Activated CD4-positive, alpha-beta T cell treated with anti-CD3 and anti-CD28 coated beads, Interleukin-10, Interleukin-2, amounts not matched to agents 100 ng/mL and 50 ng/mL, durations not matched to agents 16 hours and 8 hours (primary cell): ENCODE measurements at regions not wholly inside any gene's neighbourhood (a gene's known extent, or its start where the extent isn't known, plus 50 kb on each side); places are given as distances from the start of the nearest gene placed in this dataset.

Source experiments
- DNase-seq: peaks from one replicate; pipeline ENCODE4 v3.0.0-alpha.2; 2020

DNA sequence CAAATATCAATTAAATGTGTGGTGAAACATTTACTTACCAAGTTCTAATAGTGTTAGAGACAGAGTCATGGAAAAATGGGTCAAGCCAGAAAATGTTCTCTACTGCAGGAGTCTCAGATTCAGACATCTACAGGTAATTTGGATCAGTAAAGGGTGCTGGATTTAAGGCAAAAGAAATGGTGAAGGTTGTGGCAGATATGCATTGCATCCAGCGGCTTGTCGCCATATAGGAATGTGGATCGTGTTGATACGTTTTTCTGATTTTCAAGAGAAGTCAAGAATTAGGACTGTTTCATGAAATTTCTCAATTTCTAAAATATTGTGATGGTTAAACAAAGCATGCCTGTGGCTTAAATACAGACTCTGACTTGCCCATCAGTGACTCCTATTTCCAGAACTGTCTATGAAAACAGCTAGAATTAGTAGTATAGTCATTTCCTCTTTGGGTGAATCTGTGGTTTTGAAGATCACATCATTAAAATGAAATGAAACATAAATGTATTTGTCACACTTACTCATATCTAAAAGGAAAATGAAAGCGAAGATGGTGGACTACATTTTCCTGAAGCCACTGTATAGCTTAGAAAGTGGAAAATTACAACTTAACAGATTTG is 110.1 kb upstream of the VEGFC start:
- DNase-seq: peak; percentile 70

DNA sequence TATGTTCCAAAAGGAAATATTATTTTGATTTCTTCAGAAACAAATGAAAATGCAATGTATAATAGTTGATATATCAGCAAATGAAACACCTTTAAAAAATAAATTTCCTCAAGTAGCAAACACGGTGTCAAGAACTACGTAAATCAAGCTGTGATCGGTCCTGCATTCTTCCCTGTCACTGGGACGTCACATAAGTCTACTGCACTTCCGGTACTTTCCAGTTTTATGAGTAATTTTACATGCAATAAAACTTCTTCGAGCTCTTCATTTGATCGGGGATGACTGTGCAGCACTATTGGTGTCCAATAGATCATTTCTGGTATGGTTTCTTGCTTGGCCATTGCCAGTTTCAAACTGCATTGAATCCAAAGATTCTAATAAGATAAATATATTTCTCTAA is 114.0 kb upstream of the VEGFC start:
- no peak for DNase-seq

DNA sequence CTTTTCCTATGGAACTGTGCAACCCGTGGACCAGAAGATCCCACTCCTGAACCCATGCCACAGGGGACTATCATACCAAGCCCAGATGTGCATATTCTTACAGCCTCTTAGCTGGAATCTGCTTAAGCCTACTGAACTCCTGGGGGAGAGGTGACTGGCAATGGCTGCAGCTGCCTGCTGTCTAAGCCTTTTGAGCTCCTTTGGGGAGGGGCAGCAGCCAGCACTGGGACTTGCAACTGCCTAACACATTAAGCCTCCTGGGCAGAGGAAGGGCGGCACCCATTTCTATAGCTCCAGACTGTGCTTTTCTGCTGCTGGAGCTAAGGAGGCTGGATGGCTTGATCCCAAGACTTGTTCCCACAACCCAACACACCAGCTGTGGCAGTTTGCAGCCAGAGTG is 117.9 kb upstream of the VEGFC start:
- no peak for DNase-seq

DNA sequence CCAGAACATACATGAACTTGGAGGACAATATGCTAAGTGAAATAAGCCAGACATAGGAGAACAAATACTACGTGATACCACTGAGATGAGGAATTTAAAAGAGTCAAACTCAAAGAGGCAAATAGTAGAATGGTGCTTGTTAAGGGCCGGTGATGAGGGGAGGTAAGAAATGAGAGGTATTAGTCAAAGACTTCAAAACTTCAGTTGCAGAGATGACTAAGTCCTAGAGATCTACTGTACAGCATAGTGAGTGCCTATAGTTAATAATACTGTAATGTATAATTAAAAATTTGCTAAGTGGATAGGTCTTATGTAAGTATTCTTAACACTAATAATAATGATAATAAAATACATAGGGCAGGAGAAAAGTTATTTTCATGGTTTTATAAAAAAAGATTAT is 126.9 kb upstream of the VEGFC start:
- no peak for DNase-seq

DNA sequence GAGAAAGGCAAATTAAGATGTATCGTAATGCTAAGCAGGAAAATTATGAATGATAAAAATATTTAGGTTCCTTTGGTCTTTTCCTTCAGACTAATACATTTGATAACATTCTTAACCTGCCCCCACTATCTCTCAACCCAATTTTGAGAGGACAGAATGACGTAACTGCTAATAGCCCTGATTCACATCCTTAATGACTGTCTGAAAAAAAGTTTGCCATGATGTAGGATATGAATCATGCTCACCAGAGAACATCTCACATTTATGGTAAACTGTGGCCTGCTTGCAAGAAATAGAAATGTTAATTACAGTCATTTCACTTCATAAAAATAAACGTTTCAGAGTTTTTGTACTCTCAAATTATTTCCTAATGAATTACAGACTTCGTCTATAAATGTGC is 128.0 kb upstream of the VEGFC start:
- DNase-seq: no peak

DNA sequence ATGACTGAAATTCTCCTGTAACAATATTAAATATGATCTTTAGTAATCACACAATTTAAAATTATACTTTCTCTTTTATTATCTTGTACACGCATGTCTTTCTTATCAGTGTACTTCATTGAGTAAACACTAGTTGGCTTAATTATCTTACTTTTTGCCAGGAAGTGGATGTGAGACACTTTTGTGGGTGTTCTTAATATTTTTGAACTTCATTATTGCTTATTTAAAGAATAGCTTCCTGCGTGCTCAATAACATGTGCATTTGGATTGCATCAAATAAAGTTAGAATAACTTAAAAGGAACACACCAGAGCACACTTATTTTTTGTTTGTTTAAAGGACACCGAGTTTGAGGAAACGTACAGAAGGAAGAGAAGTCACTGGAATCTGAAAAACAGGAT is 128.5 kb upstream of the VEGFC start:
- no peak for DNase-seq

DNA sequence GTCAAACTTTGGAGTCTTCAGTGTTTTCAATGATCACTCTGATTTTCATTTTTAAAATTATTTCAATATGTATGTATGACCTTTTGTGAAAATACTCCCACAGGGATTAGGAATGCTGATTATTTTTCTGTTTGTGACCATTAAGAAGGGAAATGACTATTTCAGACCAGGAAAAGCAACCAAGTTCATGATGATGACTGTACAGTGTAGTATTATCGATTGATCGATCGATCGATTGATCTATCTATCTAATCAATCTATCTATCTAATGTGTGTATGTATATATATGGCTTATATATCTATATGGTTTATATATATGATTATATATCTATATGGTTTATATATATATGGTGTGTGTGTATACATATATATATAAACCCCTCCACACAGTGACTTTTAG is 131.5 kb upstream of the VEGFC start:
- DNase-seq: no peak

DNA sequence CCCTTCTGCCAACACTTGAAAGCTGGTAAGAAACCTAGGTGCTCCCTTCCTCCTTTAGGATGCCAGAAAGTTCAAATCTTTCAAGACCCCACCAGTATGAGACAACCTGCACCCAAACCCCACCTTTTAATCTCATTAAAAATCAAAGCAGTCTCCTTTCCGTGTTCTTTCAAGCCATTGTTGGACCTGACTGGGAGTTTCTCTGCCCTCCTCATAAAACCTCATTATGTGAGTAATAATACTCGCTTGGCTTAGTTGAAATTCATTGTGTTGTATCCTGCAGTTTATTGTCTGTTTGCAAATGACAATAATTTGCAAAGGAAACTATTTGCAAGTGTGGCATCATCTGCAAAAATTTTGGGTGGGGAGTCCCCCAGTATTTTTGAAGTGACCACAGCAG is 133.2 kb upstream of the VEGFC start:
- DNase-seq: no peak

DNA sequence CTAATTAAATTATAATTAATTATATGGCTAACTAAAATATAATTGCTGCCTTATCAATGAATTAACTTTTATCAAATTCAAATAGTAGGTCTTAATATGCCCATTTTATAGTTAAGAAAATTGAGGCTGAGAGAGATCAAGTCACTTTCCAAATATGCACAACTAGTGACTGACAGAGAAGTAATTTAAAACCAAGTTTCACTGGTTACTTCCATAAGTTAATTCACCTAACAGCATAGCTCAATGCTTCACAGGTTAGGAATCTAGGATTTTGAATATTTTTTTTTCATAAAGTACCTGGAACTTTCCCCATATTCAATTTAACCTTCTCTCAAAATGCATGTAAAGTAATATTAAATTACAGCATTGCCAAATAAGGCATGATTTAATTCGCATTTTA is 134.4 kb upstream of the VEGFC start:
- DNase-seq: no peak

DNA sequence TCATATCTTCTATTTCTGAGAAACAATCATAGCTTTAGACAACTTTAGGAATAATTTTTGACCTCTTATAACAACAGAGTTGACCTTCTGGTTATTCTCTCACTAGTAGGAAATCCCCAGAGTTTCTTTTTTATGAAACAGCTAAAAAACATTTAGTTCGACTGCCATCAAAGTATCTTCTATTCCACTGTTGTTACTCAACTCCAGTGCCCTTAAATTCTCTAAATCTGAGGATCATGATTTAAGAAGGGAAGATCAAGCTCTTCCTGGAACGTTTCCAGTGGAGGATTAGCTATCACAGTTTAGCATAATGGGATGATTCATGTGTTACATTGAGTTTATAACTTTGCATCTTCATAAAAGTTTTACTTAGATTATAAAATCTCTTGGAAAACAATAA is 134.9 kb upstream of the VEGFC start:
- no peak for DNase-seq

DNA sequence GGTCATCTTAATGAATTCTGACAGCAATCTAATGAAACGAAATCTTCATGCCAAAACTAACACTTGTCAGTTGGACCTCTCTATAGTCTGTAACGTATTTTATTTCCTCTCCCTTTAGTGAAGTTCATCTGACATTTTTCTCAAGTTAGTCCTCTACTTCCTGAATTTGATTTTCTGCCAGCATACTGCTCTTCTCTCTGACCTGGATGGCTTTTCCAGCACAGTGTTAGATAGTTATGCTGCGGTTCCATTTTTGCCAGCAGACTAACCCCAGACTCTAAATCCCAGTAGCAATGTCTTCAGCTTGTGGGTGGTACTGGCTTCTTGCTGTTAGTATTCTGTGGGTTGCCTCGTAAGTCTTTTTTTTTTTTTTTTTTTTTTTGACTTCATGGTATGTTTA is 146.7 kb upstream of the VEGFC start:
- DNase-seq: no peak

DNA sequence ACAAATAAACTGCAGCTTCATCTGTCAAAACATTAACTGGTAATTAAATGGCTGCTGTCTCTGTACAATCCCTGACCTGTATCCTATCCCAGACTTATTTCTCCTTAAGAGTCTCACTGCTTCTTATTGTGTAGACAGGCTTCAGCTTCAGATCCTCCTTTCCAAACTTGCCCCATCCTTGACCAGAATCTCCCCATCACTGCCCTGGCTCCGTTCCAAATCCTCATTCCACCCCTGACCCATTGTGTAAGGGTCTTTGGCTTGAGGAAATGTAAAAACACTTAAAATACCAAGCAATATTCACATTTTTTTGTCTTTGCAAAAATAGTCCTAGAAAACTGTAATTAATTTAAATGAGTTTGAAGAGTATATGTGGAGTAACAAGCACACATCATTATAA is 152.6 kb upstream of the VEGFC start:
- DNase-seq: no peak

DNA sequence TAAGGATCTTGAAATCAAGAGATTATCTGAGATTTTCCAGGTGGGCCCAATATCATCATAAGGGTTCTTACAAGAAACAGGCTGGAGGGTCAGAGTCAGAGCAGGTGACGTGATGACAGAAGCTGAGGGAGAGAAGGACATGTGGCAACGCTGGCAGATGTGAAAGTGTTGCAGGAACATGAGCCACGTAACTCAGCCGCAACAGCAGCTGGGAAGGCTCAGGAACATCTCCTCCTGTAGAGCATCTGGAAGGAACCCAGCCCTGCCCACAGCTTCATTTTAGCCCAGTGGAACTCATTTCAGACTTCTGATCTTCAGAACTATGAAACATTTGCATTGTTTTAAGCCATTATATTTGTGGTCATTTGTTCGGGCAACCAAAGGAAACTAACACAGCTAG is 156.3 kb upstream of the VEGFC start:
- no peak for DNase-seq

DNA sequence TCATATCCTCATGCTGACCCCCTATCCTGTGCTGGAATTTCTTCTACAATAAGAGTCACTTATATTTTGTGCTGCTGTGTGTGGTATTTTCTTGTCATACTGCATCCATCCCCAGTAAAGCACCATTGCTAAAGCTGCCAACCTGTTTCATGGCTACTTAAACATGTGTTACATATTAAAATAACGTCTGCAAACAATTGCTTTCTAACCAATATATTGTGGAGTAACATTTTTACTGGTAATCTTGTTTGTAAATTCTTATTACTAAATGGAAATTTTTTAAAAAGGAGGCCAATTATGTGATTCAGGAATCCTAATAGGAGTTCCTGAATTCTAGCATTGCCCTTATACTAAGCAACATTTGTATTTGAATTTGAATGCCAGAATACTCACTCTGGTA is 160.3 kb upstream of the VEGFC start:
- DNase-seq: no peak

DNA sequence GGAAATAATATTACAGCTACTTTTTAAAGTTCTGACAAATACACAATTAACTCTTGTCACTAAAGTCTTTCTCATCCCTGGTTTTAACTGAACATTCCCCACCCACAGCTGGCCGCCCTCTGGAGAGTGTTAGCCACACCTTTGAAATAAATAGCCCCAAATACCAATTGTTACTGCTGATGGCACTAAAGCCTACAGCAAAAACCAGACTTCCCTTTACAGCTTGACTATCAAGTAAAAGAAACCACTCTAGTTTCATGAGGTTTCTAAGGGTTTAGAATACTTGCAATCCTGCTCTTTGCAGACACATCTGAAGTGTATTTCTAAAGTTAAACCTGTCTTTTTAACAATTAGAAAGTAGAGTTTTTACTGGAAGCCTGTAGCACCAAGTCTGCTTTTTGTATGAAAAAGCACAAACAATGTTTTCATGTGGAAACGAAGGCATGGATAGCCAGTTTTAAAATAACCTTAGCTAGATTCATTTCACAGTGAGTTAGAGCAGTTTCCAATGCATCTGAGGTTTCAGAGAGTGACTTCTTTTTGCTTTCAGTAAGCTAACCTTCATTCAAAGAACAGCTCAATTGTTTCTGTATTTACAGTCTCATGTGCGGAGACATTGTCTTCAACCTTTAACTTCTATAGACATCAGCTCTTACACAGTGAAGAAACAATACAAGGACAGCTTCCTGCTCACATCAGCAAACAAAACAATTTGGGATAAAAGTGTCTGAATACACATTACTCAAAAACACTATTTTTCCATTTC is 164.8 kb upstream of the VEGFC start:
- DNase-seq: no peak

DNA sequence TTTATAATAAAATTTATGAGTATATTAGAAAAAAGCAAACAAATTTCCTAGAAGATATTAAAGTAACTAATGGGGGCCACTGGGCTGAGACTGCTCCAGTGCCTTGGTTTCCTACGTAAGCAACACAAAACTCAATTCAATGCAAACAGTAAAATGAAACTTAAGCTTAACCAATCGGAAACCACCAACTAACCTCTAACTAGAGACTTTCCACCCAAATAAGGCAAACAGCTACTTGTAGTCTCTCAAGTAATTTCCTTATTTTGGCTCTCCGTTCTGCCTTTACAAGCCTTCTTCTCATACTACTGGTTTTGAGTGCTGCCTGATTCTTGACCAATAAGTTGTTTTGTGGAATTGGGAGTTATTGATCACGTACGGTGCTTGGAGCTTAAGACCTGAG is 167.3 kb upstream of the VEGFC start:
- DNase-seq: no peak

DNA sequence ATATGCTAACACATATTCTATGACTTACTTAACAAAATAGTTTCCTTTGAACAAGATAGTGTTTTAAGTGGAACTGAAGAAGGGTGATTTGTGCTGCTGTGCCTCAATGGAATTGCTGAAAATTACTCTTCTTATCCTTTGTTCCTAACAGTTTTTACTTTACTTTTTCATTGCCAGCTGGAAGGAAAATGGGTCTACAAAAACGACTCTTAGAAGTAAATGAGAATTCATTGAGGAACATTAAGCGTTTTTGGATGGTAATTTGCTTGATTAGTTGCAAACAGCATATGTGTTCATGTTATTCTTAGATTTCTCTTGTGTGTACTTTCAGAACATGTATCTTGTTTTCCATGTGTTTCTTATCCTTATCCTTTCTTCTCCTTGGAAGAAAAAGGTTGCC is 170.4 kb upstream of the VEGFC start:
- DNase-seq: no peak

DNA sequence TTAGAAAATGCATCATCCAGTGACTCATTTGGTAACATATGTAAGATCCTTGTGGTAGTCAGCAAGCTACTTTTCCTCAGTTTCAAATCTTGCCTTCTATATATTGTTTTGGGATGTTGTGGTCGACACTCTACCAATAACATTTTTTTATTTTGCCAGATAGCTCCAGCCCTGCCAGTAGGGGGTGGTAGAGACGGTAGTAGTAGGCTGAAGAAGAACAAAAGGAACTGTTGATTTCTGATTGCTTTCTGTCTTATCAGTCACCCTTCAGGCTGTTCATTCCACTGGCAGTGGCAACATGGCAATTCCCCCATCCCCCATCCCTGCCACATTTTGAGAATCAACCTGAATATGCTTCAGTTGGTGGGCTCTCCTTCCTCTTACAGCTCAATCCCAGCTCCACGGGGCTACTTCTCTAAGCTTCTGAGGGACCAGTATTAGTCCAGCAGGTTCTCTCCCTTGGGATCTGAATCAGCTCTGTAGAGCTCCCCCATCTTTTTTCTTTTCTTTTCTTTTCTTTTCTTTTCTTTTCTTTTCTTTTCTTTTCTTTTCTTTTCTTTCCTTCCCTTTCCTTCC is 171.5 kb upstream of the VEGFC start:
- DNase-seq: peak; percentile 5

DNA sequence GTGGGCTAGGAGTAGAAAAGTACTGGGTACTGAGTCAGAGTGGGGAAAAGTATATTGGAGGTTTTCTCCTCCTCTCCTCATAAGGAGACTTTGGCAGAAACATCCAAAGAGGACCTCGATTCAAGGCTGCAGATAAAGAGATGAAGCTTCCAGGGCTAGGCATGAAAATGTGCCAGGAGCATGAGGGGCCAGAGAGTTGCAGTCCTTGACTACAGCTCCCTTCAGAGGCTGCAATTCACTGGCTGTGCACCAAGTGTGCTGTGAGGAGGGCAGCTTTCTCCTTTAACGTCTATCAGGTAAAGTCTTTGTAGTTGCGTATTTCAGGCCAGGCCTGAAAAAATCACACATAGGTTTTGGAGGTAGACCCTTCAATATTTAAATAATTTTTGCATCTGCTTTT is 174.9 kb upstream of the VEGFC start:
- DNase-seq: no peak

DNA sequence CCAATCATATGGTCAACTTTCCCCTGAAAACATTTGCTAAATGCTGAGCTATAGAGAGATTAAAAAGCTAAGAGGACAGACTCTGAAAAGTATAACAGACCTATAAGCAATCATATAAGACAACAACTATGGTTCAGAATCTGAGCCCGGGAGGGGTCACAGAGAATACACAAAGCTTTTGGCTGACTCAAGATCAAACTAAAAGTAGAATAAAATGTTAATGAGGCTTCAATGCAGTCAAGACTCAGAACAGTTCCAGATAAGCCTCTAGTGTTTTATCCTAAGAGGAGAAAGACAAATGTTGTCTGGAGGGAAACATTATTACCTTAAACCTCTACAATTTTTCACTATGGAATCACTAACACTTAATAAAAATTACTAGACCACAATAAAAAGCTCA is 175.4 kb upstream of the VEGFC start:
- no peak for DNase-seq

DNA sequence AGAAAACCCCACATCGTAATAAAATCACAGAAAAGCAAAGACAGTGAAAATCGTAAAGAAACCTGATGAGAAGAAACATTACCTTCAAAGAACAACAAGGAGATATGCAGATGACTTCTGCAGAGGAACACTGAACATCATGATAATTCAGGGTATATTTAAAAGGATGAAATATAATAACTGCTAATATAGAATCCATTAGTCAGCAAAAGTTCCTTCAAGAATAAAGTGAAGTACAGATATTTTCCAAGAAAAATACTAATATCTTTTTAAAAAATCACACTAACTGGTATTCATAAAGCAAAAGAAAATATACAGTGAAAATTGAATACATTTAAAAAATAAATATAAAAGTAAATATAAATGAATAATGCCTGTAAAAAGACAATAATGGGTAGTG is 176.3 kb upstream of the VEGFC start:
- DNase-seq: no peak

DNA sequence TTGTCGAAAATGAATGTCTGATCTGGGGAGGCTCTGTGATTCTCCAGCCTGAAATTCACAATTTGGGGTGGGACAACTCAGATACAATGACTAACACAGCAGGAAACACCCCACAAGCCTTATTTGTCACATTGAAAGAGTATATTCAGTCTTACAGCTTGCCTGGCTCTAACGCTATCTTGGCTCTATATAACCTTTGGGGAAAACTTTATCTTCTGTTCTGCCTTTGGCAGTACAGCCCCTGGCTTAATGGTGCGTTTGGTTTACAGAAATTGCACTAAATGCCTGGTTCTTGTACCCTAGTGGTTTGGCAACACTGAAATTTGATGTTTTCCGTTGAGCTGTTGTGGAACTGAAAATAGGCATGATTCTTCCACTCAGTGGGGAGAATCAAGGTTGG is 178.1 kb upstream of the VEGFC start:
- no peak for DNase-seq

DNA sequence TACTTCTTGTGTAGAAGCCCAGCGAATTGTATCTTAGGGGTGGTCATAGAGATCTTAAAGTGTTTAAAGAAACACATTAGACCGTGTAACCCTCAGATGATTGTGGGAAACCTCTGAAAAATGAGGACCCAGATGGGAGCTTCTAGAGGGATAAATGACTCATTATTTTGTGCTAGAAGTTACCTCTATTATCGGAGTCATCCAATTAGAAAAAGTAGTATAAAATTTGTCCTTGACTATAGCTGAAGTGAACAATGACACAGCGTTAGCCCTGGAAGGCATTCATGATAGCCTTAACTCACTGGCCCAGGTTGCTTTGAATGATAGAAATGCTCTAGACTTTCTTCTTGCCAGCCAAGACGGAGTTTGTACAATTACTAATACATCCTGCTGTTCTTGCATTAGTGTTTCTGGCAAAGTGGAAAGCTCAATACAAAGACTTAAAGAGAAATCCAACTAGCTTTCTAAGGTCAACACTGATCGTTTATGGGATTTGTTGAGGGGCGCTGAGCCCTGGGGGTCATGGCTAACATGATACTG is 178.9 kb upstream of the VEGFC start:
- no peak for DNase-seq

DNA sequence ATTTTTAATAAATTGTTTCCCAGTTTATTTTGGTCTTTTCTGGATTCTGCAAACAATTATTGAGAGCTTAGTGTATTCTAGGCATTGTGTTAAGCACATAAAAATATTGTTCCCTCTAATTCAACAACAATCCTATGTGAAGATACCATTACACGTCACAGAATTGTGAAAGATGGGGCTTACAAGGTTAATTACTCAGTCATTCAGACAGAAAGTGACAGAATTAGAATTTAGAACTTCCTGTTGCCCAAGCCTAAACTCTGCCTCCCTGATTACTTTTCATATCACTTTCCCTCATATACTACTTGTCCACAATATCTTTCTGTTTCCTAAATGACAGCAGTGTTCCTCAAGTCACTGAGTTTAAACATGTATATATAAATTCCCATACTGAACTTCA is 186.7 kb upstream of the VEGFC start:
- DNase-seq: no peak

DNA sequence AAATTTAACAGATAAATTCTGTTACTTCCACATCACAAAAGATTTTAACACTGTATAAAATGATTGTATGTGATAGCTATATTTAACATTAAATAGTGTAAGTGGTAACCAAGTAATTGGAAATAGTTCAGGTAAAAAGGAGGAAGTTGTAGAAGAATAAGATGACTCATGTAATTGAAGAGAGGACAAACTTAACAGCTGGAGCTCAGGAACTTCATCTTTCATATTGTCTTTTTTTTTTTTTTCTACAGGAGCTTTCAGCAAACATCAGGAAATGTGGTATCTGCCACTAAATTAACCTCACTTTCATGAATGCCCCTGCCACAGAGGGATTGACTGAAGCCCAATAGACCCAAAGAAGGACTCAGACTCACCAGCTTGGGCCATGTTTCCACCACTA is 188.4 kb upstream of the VEGFC start:
- no peak for DNase-seq
